Thyroid gland (tissue), 4 donors: ENCODE measurements at regions not wholly inside any gene's neighbourhood (a gene's known extent, or its start where the extent isn't known, plus 50 kb on each side); places are given as distances from the start of the nearest gene placed in this dataset.

Experiments used
- POLR2A ChIP-seq, 2 donors: fragments of 450-650 bp; IDR thresholded peaks; one replicate each; pipeline ENCODE4 v1.6.1; 2017; ENCODE audit warnings: antibody characterized with exemption in 2 of 2, mild to moderate bottlenecking in 2 of 2, moderate library complexity in 1 of 2
- TF ChIP-seq, protein P1 (sequence below), 6 experiments: fragments of 200-600 bp in 3 of 6; fragments of 450-650 bp in 3 of 6; sonication (generic) in 3 of 6; IDR thresholded peaks; one replicate each; pipeline ENCODE4 v1.5.1; 2016 to 2019; ENCODE audit warnings: antibody characterized with exemption in 6 of 6, mild to moderate bottlenecking in 2 of 6, inconsistent platforms in 1 of 6, moderate library complexity in 1 of 6

GRCh38 chr9:109868207-109868606 is 88.2 kb downstream of the PALM2AKAP2 start:
- TF ChIP-seq, protein P1, sequence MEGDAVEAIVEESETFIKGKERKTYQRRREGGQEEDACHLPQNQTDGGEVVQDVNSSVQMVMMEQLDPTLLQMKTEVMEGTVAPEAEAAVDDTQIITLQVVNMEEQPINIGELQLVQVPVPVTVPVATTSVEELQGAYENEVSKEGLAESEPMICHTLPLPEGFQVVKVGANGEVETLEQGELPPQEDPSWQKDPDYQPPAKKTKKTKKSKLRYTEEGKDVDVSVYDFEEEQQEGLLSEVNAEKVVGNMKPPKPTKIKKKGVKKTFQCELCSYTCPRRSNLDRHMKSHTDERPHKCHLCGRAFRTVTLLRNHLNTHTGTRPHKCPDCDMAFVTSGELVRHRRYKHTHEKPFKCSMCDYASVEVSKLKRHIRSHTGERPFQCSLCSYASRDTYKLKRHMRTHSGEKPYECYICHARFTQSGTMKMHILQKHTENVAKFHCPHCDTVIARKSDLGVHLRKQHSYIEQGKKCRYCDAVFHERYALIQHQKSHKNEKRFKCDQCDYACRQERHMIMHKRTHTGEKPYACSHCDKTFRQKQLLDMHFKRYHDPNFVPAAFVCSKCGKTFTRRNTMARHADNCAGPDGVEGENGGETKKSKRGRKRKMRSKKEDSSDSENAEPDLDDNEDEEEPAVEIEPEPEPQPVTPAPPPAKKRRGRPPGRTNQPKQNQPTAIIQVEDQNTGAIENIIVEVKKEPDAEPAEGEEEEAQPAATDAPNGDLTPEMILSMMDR (IDR thresholded peaks at IDR 0.05): no peak
- TF ChIP-seq POLR2A (IDR thresholded peaks at IDR 0.05): no peak
